GM18907 (cell line): ENCODE measurements at regions not wholly inside any gene's neighbourhood (a gene's known extent, or its start where the extent isn't known, plus 50 kb on each side); places are given as distances from the start of the nearest gene placed in this dataset.

Source experiments
- ATAC-seq: cut with Tn5 transposase; IDR thresholded peaks from one replicate; pipeline ENCODE4 v1.9.1; 2021; ENCODE audit warnings: mild to moderate bottlenecking, moderate library complexity; ENCODE audit not compliant: unreplicated experiment

DNA sequence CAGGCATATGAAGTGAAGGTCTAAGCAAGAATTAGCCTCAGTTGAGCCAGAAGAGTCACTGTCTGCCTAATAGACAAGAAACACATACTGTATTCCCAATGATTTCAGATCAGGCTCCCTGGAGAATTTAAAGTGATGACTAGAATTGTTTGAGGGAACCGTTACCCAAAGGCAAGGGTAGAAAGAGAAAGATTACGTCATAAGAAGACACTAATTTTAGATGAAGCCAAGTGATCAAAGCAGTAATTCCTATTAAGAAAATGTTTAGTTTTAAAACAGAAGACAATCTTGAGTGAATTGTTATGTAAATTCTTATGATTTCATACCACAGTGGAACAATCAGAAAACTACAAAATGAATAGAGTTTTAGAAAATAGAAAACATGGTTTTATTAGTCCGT lies 194.5 kb upstream of the ARSJ start:
- ATAC-seq = no peak

DNA sequence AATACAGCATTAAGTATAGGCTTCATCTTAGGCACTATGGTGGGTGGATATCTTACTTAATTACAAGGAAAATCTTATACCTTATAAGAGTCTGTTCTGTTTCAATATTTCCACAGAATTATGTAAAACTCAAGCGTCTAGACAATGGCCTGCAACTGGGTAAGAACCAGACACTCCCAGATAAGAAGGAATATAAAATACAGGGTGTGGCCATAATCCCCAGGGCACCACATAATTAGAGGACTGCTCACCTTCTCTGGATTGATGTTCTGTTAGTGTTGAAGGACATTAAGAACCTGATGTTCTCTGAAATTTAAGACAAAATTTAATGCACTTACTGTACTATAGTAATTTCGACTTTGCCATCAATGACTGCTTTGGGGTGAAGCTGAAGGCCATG lies 198.2 kb upstream of the ARSJ start:
- ATAC-seq = no peak

DNA sequence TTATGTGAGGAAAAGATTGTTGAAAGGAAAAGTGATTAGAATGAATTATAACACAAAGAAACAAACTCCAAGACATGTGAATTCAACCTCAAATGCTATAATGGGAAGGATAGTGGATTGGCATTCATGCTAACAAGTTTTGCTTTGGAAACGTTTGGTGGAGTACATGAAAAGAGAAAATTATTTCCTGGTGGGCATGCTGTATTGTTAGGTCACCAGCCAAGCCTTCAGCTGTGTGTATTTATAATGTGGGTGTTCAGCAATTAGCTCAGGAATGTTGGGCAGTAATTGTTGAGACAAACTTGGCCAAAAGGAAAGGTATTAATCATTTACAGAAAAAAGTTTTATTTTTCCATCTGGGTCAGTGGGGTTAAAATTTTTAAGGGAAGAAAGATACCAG lies 198.9 kb upstream of the ARSJ start:
- no peak for ATAC-seq

DNA sequence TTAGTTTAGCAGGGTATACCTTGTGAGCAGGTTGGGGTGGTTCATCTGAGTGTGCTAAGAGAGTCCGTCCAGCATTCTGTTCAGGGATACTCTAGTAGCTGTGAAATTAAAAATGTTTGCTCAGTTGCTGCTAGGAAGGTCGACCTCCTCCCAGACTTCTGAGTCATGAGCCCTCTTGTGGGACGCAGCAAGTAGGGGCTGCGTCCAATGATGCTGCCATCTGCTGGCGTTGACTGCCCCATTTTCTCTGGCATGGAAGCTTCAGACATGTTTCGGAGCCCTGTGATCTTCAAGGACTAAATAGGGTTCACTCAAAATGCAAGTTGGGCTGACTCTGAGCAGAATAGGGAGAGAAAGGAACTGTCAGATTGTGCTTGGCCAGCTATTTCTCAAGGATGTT lies 201.0 kb upstream of the ARSJ start:
- no peak for ATAC-seq

DNA sequence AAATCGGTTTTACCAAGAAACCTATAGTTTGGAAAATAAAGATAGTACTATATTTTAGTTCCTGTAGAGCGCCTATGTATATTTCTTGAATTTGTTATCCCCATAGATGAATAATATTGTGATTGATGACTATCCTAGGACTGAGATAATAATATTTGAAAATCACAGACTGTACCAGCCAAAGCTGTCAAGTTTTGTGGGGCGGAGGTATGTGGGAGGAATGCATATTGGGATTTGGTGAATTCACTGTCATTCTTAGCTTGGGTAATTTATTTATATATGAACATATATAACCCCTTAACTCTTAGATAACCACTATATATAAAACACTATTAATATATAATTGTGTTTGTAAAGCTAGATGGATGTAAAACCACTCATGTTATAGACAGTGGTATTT lies 205.5 kb upstream of the ARSJ start:
- no peak for ATAC-seq

DNA sequence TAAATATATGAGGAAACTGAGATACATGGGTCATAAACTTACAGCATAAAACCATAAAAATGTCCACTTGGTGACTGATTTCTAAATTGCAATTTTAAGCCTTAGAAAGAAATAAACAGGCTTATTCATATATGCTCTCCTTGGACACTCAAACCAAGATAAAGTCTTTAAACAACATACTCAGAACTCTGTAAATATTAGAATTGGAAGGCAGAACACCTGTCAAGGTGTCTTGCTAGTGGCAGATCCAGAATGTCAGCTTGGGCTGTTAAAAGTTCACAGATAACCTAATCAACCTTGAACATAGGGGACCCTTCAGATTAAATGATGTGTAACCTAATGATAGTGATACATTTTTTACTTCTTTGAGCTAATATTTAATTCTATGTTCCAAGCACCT lies 208.1 kb upstream of the ARSJ start:
- no peak for ATAC-seq

DNA sequence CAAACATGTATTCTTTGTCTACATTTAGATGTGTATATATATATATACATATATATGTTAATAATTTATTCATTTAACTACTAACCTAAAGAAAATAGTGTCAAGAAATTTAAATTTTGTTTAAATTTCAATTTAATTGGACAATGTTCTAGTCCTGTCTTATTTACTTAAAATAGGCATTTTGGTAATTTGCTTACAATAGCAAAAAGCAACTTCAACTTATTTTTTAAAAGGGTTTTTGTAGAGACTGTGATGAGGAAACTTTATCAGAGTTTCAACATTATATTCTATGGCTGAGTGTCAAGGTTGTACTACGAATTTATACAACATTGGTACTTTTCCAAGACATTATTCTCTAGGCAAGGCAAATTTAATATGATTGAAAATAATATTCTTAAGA lies 212.0 kb upstream of the ARSJ start:
- no peak for ATAC-seq

DNA sequence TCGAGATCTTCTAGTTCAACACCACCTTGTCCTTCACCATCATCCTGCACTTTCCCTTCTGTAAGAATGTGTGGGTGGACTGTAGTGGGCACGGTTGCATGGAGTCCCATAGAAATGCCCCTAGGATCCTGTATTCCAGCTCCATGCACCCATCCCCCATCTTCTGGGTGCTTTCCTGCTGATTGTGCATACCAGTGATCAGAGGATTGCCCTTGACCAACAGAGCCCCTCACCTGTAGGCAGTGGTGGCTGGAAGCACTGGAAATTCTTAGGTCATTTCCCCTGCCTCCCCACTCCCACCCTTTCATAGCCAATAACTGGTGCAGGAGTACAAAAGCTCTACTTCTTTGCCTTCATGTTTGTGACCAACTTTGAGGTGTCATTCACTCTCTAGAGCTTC lies 213.4 kb upstream of the ARSJ start:
- ATAC-seq = no peak

DNA sequence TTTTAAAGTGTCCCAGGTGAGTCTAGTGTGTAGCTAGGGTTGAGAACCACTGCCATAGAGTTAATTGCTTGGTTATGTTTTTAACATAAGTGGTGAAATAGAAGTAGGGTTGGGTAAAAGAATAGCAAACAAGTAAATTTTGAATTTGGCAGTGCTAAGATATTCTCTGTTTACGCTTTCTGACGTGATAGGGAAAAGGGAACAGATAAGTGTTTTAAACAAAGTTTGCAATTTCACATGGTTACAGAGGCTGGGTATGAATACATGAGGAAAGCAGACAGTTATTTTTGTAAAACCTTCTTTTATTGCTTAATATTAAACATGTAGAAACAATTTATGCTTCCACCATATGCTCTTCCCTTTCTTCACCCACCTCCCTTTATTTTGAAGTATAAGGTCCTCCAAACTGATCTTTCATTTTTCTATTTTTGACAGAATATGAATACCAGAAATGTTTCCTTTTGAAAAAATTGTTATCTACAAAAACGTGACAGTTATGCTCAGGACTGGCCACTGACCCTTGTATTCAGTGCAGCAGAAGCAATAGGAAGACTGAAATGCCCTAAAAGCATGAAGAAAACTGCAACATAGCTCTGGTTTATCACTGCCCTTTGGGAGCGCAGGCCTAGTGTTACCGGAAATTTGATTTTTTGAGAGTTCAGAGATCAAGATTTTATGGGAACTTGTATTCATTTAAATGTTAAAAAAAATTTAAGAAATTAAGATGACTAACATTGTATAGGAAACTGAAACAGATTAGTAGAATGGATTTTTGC lies 214.4 kb upstream of the ARSJ start:
- ATAC-seq = no peak

DNA sequence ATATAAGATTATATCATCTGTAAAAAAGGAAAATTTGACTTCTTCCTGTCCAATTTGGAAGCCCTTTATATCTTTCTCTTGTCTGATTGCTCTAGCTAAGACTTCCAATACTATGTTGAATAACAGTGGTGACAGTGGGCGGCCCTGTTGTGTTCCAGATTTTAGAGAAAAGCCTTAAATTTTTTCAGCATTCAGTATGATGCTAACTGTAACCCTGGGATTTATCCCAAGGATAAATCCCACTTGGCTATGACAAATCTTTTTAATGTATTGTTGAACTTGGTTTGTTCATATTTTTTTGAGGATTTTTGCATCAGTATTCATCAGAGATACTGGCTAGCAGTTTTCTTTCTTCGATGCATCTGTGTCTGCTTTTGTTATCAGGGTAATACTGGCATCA lies 217.2 kb upstream of the ARSJ start:
- no peak for ATAC-seq

DNA sequence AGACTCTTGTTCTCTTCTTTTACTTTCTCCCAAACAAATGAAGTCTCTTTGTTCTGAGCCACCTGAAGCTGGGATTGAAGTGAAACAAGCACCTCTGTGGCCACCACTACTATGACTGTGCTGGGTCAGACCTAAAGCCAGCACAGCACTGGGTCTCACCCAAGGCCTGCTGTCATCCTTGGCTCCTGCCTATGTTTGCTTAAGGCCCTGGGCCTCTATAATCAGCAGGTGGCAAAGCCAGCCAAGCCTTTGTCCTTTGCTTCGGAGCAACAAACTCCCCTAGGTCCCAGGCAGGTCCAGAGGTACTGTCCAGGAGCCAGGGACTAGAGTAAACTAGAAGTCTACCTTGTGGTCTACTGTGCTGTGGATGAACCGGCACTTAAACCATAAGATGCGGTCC lies 220.6 kb upstream of the ARSJ start:
- no peak for ATAC-seq

DNA sequence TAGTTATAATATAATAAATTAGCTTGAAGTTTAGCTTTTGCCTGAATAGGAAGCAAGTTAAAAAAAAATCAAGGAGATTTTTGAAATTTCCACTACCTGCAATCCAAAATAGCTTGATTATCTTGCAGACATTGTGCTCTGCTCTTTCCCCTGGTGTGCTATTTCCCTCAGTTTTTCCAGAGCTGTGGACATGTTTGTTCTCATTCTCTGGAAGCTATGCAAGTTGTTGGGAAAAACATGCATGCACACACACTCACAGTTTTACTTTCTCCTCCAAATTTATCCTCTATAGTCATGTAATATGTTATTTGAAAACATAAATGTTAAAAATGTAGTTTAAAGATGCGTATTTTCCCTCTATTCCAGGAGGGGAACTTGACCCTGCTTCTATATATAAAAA lies 225.8 kb upstream of the ARSJ start:
- ATAC-seq = no peak

DNA sequence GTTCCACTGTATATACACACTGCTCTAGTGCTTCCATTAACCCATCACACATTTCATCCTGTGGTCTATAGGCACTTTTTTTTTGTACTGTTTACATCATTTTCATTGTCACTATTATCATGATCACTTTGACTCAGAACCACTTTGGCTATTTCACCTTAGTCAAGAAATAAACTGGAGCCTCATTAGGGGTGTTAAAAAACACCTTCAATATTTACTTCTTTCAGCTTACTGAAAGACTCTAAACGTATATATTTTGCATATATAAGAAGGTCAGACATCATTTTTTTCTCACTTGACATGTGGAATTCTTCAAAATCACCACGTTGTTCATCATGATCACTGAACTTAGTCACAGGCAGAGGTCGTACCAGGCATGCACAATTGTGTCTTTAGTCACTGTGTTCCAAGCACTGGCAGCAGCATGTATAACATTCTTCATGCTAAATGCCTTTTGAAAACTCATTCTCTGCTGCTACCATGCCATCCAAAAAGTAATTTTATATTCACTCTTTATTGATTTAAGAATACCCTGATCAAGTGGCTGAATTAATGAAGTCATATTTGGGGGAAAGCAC lies 229.2 kb upstream of the ARSJ start:
- no peak for ATAC-seq

DNA sequence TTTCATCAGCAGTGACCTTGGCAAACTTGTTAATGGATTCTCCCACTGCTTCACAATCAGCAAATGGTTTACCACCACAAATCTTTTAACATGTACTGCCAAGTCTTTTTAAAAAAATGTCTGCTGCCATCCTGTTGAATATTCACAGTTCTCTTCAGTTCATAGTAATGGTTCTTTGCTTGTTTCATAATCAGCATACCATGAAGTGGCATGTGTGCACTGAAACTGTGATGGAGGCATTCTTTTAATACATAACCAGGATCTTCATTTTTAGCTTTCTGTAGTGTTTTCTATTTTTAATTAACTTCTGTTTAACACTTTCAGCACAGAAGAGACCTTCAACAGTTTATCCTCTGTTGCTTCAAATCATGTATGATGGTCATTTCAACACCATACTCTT lies 230.1 kb upstream of the ARSJ start:
- peak; percentile 92 for ATAC-seq

DNA sequence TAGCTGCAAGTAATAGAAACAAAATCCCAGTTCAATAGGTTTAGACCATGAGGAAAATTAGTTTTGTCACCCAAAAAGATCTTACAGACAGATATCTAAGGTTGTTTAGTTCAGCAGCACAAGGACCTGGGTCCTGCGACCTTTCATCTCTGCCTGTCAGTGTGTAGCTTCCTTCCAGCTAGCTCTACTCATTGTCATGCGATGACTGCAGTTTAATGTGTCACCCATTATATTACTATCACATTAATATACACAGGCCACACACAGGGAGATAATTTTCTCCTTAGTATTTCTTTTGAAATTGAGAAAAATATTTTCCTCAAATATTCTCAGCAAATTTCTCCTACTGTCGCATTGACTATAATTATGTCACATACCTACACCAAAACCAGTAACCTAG lies 232.1 kb upstream of the ARSJ start:
- peak; percentile 40 for ATAC-seq

DNA sequence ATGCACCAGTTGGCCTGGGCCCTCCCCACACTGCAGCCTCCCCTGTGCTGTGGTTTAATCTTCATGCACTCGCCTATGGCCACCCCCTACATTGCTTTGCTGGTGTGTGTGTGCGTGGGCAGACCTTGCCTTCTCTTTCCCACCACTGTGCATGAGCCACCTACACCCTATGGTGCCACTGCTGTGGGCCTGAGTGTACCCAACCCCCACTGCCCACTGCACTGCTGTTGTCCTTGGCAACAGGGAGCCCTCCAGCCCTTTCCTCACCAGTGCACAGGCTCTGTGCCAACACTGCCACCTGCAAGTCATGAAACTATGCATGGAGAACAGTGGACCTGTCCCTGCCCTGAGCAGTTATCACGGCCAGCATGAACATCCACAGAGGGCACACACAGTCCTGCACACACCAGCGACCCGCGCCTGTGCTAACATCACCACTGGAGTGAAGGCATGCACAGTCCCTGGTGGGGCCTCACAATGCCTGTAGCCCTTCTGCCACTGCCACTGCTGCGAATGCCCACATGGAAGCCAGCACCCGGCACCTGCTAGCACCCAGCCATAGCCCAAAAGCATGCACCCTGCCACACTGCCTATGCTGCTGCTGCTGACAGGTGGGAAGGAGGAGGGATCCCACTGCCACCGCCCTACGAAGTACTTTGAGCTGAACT lies 237.8 kb upstream of the ARSJ start:
- ATAC-seq = no peak

DNA sequence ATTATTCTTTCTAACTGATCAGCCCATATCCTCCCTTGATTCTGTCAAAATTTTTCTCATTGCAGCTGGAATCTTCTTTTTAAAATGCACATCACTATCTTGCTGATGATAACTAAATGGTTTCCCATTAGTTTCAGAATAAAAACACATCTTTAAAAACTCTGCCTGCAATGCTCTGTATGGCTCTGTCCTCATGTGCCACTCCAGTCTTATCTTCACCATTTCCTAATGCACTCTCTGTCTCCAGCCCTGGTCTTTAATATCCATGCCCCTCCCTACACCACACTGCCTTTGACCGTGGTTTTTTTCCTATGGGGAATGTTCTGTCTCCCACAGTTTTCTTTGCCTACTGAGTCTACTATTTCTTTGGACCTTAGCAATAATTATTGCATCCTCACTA lies 244.1 kb upstream of the ARSJ start:
- ATAC-seq = no peak

DNA sequence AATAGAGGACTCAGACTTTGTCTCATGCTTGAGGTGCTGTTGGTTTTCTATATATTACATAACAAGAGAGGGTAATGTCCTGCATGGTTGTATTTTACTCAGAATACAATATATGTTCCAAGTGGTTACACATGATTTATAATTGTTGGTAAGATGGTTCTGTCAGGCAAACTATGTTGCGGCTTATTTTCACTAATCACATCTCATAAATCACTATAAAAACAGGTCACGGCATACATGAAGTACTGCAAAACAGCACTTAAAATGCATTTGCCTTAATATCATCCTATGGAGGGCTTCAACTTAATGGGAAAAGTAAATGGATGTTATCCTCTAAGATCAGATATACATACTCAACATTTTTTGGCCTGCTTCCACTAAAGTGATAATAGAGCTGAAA lies 246.0 kb upstream of the ARSJ start:
- ATAC-seq = no peak

DNA sequence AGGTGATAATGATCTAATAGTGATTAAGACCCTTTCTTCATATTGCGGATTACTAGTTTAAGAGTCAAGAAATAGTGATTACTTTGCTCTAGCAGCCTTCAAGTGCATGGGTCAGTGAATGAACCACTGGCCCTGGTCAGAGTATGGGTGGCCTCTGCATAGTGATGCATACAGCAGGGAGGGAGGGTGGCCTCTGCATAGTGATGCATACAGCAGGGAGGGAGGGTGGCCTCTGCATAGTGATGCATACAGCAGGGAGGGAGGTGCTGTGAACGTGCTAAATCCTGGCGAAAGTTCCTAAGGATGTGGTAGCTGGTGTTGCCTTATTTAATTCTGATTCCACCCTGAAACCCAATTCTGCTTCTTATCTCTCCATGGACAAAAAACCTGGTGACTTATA lies 246.7 kb upstream of the ARSJ start:
- no peak for ATAC-seq

DNA sequence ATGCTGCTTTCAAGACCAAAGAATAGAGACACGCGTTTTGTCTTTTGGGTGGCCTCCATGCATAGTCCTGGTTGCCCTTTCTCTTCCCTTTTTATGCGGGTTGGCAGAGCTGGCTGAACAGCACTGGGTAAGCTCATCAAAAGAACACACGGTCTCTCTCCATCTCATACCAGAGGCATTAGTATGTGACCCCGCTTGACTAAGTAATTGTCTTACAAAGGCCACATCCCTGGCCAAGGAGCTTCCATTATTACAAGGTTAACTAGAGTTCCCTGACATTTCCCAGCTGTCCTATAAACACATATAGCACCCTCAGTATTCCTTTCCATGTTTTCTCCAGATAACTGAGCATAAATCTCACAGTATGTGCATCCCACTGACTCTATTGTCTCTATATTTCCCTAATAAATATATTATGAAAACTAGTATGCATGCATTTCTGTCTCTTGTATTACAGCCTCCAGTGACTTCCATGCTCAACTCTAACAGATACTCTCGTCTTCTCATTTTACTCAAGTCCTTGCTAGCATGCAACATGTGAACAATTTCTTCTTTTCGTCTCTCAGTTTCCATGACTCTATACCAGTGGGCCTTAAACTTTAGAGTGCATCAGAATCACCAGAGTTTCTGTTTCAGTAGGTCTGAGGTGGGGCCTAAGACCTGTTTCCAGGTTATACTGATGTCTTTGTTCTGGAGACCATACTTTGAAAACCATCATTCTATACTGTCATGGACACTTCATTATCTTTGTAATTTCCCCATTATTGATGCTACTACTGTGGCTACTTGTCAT lies 247.7 kb upstream of the ARSJ start:
- ATAC-seq = peak; percentile 95

DNA sequence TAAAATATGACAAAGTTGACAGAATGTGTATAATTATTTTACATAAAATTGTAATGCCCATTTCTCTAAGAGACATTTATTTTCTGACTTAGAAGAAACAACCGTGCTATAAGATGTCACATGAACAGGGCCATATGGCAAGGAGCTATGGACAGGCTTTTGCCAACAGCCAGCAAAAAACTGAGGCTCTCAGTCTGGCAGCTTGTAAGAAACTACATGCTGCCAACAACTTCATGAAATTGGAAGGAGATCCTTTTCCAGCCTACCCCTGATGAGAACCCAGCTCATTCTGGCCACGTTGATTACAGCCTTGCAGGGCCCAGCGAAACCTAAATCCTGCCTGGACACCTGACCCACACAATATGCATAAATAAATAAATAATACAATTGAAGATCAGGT lies 250.3 kb upstream of the ARSJ start:
- no peak for ATAC-seq
